ENCODE measurements at regions not wholly inside any gene's neighbourhood (a gene's known extent, or its start where the extent isn't known, plus 50 kb on each side); places are given as distances from the start of the nearest gene placed in this dataset.

DNA sequence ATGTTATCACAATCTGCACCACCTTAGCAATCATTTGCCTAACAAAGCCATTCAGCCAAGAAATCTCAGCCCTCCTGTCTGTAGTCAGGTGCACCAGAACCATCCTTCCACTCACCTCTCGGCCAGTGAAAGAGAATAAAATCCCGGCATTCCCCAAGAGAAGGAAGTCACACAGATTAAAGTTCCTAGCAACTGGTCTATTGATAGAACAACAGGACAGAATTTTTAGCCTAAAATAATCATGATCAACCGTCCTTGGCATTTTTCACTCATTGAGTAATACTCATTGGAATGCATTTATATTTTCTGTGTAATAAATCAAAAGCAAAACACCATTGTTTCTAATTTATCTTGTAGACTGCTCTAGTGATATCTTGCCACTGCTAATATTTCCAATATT is 85.7 kb upstream of the CDH4 start:
- no peak overlapping the region for H2BK120ac ChIP-seq (ENCODE audit: low read depth, low read length)
- DNase-seq (ENCODE audit: low spot score), result no peak
- no peak overlapping the region for H3K14ac ChIP-seq (ENCODE audit: low read length)
- H3K36me3 ChIP-seq (replicated peaks in 1 of 2; ENCODE audit: control insufficient read depth in 2 of 2, insufficient read depth in 2 of 2, low read length in 2 of 2), result no peaks in the 10 kb centered on the region
- H2BK15ac ChIP-seq (ENCODE audit: low read length), result no peak overlapping the region
- H3K4ac ChIP-seq (ENCODE audit: low read length), result no peak overlapping the region
- H4K8ac ChIP-seq (ENCODE audit: low read depth, low read length), result no peak overlapping the region
- no peak overlapping the region for H2BK12ac ChIP-seq (ENCODE audit: low read length)
- H4K91ac ChIP-seq (ENCODE audit: low read depth, low read length, poor library complexity), result no peak overlapping the region
- H3K4me2 ChIP-seq (ENCODE audit: insufficient read depth, low read length, poor library complexity, severe bottlenecking), result no peak overlapping the region
- H3K27ac ChIP-seq (replicated peaks; ENCODE audit: low read length), result no peak overlapping the region
- no peaks in the 10 kb centered on the region for H3K27me3 ChIP-seq (ENCODE audit: control insufficient read depth in 3 of 3, insufficient read depth in 3 of 3, low read depth in 1 of 3, low read length in 3 of 3)
- no peak overlapping the region for H3K23ac ChIP-seq (ENCODE audit: low read depth, low read length, poor library complexity)
- H3K9me3 ChIP-seq (replicated peaks in 1 of 2; ENCODE audit: control insufficient read depth in 2 of 2, insufficient read depth in 1 of 2, low read depth in 1 of 2, low read length in 2 of 2), result no peaks in the 10 kb centered on the region
- H3K4me1 ChIP-seq (ENCODE audit: control insufficient read depth in 2 of 2, insufficient read depth in 1 of 2, low read depth in 1 of 2, low read length in 2 of 2), result peaks cover 0 to 3% of the 10 kb centered on the region in 2 donors
- no peak overlapping the region for H3K18ac ChIP-seq (ENCODE audit: low read length)
- no peak overlapping the region for H2AK5ac ChIP-seq (ENCODE audit: low read depth, low read length)
- no CpG with 5 or more reads among the region's 3 CpGs for WGBS, 2 donors (ENCODE audit: extremely low coverage in 2 of 2, insufficient read length in 2 of 2, insufficient replicate concordance in 1 of 2)
- no peak overlapping the region for H2AFZ ChIP-seq (ENCODE audit: low read length)
- no peak overlapping the region for H3K4me3 ChIP-seq (ENCODE audit: low read length in 2 of 2)
- H3K9ac ChIP-seq (ENCODE audit: low read depth, low read length, poor library complexity), result no peak overlapping the region
- H3K79me1 ChIP-seq (ENCODE audit: low read depth, low read length), result no peaks in the 10 kb centered on the region
- H2BK5ac ChIP-seq (ENCODE audit: low read length), result no peak overlapping the region

GRCh38 chr20:61168605-61169004 is 83.5 kb upstream of the CDH4 start:
- peaks cover 2% of the 10 kb centered on the region for H3K79me1 ChIP-seq (ENCODE audit: low read depth, low read length)
- no peak overlapping the region for H3K4ac ChIP-seq (ENCODE audit: low read length)
- H3K18ac ChIP-seq (ENCODE audit: low read length), result no peak overlapping the region
- no peak overlapping the region for H3K27ac ChIP-seq (replicated peaks; ENCODE audit: low read length)
- H3K36me3 ChIP-seq (replicated peaks in 1 of 2; ENCODE audit: control insufficient read depth in 2 of 2, insufficient read depth in 2 of 2, low read length in 2 of 2), result no peaks in the 10 kb centered on the region
- H2BK120ac ChIP-seq (ENCODE audit: low read depth, low read length), result no peak overlapping the region
- no CpG with 5 or more reads among the region's 8 CpGs for WGBS, 2 donors (ENCODE audit: extremely low coverage in 2 of 2, insufficient read length in 2 of 2, insufficient replicate concordance in 1 of 2)
- H3K27me3 ChIP-seq (ENCODE audit: control insufficient read depth in 3 of 3, insufficient read depth in 3 of 3, low read depth in 1 of 3, low read length in 3 of 3), result no peaks in the 10 kb centered on the region
- no peak overlapping the region for H3K23ac ChIP-seq (ENCODE audit: low read depth, low read length, poor library complexity)
- H3K9ac ChIP-seq (ENCODE audit: low read depth, low read length, poor library complexity), result no peak overlapping the region
- no peaks in the 10 kb centered on the region for H3K9me3 ChIP-seq (replicated peaks in 1 of 2; ENCODE audit: control insufficient read depth in 2 of 2, insufficient read depth in 1 of 2, low read depth in 1 of 2, low read length in 2 of 2)
- H2BK5ac ChIP-seq (ENCODE audit: low read length), result no peak overlapping the region
- H4K8ac ChIP-seq (ENCODE audit: low read depth, low read length), result no peak overlapping the region
- H2AFZ ChIP-seq (ENCODE audit: low read length), result no peak overlapping the region
- no peak overlapping the region for H3K4me3 ChIP-seq (ENCODE audit: low read length in 2 of 2)
- no peak overlapping the region for H2AK5ac ChIP-seq (ENCODE audit: low read depth, low read length)
- H3K14ac ChIP-seq (ENCODE audit: low read length), result no peak overlapping the region
- H3K4me1 ChIP-seq (ENCODE audit: control insufficient read depth in 2 of 2, insufficient read depth in 1 of 2, low read depth in 1 of 2, low read length in 2 of 2), result peaks cover 0 to 3% of the 10 kb centered on the region in 2 donors
- H2BK12ac ChIP-seq (ENCODE audit: low read length), result no peak overlapping the region
- no peak overlapping the region for H4K91ac ChIP-seq (ENCODE audit: low read depth, low read length, poor library complexity)
- H2BK15ac ChIP-seq (ENCODE audit: low read length), result no peak overlapping the region
- no peak for DNase-seq (ENCODE audit: low spot score)
- no peak overlapping the region for H3K4me2 ChIP-seq (ENCODE audit: insufficient read depth, low read length, poor library complexity, severe bottlenecking)

GRCh38 chr20:61169874-61170273 is 82.2 kb upstream of the CDH4 start:
- Histone ChIP-seq H2AK5ac (ENCODE audit: low read depth, low read length) (no peak overlapping the region), H2BK15ac (ENCODE audit: low read length) (no peak overlapping the region), H3K14ac (ENCODE audit: low read length) (no peak overlapping the region), H3K9me3 (replicated peaks in 1 of 2; ENCODE audit: control insufficient read depth in 2 of 2, insufficient read depth in 1 of 2, low read depth in 1 of 2, low read length in 2 of 2) (no peaks in the 10 kb centered on the region), H4K91ac (ENCODE audit: low read depth, low read length, poor library complexity) (no peak overlapping the region), H2AFZ (ENCODE audit: low read length) (no peak overlapping the region), H3K36me3 (replicated peaks in 1 of 2; ENCODE audit: control insufficient read depth in 2 of 2, insufficient read depth in 2 of 2, low read length in 2 of 2) (no peaks in the 10 kb centered on the region), H3K9ac (ENCODE audit: low read depth, low read length, poor library complexity) (no peak overlapping the region), H3K4me3 (ENCODE audit: low read length in 2 of 2) (no peak overlapping the region), H3K4me2 (ENCODE audit: insufficient read depth, low read length, poor library complexity, severe bottlenecking) (no peak overlapping the region), H3K27ac (replicated peaks; ENCODE audit: low read length) (no peak overlapping the region), H2BK120ac (ENCODE audit: low read depth, low read length) (no peak overlapping the region), H3K27me3 (ENCODE audit: control insufficient read depth in 3 of 3, insufficient read depth in 3 of 3, low read depth in 1 of 3, low read length in 3 of 3) (no peaks in the 10 kb centered on the region), H3K79me1 (ENCODE audit: low read depth, low read length) (peaks cover 2% of the 10 kb centered on the region), H2BK12ac (ENCODE audit: low read length) (no peak overlapping the region), H3K4ac (ENCODE audit: low read length) (no peak overlapping the region), H3K23ac (ENCODE audit: low read depth, low read length, poor library complexity) (no peak overlapping the region), H3K4me1 (ENCODE audit: control insufficient read depth in 2 of 2, insufficient read depth in 1 of 2, low read depth in 1 of 2, low read length in 2 of 2) (peaks cover 0 to 3% of the 10 kb centered on the region in 2 donors), H3K18ac (ENCODE audit: low read length) (no peak overlapping the region), H4K8ac (ENCODE audit: low read depth, low read length) (no peak overlapping the region), H2BK5ac (ENCODE audit: low read length) (no peak overlapping the region)
- WGBS, 2 donors (ENCODE audit: extremely low coverage in 2 of 2, insufficient read length in 2 of 2, insufficient replicate concordance in 1 of 2), result no CpG with 5 or more reads among the region's 8 CpGs
- no peak for DNase-seq (ENCODE audit: low spot score)

DNA sequence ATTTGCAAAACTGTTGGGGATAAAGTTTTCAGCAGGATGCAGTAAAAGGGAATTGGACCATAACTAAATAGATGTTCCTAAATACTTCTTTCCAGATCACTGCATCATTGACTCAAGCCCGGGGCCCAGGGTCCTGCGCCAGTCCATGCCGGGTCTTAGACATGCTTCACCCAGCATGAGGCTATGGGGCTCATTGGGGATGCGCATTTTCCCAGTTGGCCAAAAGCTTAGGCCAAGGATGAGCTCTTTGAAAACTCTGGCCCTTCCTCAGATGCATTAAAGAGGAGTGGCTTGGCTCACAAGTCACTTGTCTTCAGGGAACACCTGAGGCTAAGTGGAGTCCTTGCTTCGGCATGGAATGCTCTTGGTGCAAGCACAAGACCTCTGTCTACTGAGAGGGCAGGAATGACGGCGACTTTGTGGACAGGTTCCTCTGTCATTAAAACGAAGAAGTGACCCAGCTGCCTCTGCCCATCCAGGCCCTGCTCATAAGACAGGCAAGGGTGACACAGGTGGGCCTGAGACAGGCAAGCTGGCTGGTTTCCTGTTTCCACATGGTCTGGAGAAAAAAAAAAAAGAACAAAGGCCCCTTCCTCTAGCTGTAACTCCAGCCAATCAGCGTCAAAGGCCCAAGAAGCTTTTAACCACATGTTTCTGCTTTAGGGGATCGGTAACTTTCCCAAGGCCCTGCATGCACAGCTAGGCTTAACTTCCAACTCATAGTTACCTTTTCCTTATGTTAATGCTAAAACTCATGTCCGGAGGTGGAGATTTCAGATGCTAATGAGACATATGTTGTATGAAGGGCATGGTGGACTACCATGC is 81.4 kb upstream of the CDH4 start:
- Histone ChIP-seq H3K27ac (replicated peaks; ENCODE audit: low read length) (no peak overlapping the region), H3K4me3 (ENCODE audit: low read length in 2 of 2) (no peak overlapping the region), H3K4ac (ENCODE audit: low read length) (no peak overlapping the region), H2BK120ac (ENCODE audit: low read depth, low read length) (no peak overlapping the region), H2BK12ac (ENCODE audit: low read length) (no peak overlapping the region), H3K23ac (ENCODE audit: low read depth, low read length, poor library complexity) (no peak overlapping the region), H3K27me3 (ENCODE audit: control insufficient read depth in 3 of 3, insufficient read depth in 3 of 3, low read depth in 1 of 3, low read length in 3 of 3) (no peaks in the 10 kb centered on the region), H4K8ac (ENCODE audit: low read depth, low read length) (no peak overlapping the region), H2BK15ac (ENCODE audit: low read length) (no peak overlapping the region), H2BK5ac (ENCODE audit: low read length) (no peak overlapping the region), H3K18ac (ENCODE audit: low read length) (peak overlapping the region; percentile 11), H3K9me3 (replicated peaks in 1 of 2; ENCODE audit: control insufficient read depth in 2 of 2, insufficient read depth in 1 of 2, low read depth in 1 of 2, low read length in 2 of 2) (no peaks in the 10 kb centered on the region), H4K91ac (ENCODE audit: low read depth, low read length, poor library complexity) (no peak overlapping the region), H2AK5ac (ENCODE audit: low read depth, low read length) (no peak overlapping the region), H3K14ac (ENCODE audit: low read length) (peak overlapping the region; percentile 11), H3K79me1 (ENCODE audit: low read depth, low read length) (peaks cover 2% of the 10 kb centered on the region), H2AFZ (ENCODE audit: low read length) (no peak overlapping the region), H3K4me2 (ENCODE audit: insufficient read depth, low read length, poor library complexity, severe bottlenecking) (no peak overlapping the region), H3K9ac (ENCODE audit: low read depth, low read length, poor library complexity) (no peak overlapping the region), H3K36me3 (replicated peaks in 1 of 2; ENCODE audit: control insufficient read depth in 2 of 2, insufficient read depth in 2 of 2, low read length in 2 of 2) (no peaks in the 10 kb centered on the region), H3K4me1 (ENCODE audit: control insufficient read depth in 2 of 2, insufficient read depth in 1 of 2, low read depth in 1 of 2, low read length in 2 of 2) (peaks cover 0 to 3% of the 10 kb centered on the region in 2 donors)
- WGBS, 2 donors (ENCODE audit: extremely low coverage in 2 of 2, insufficient read length in 2 of 2, insufficient replicate concordance in 1 of 2), result no CpG with 5 or more reads among the region's 11 CpGs
- DNase-seq (ENCODE audit: low spot score), result no peak

All from neuronal stem cell (in vitro differentiated cells).